ENCODE measurements at regions not wholly inside any gene's neighbourhood (a gene's known extent, or its start where the extent isn't known, plus 50 kb on each side); places are given as distances from the start of the nearest gene placed in this dataset.

GRCh38 chr7:138223402-138223879 lies 147.2 kb downstream of the AKR1D1 start:
- no peak overlapping the region for H2BK120ac ChIP-seq (ENCODE audit: low read depth, low read length)
- H3K14ac ChIP-seq (replicated peaks; ENCODE audit: low read depth, low read length), result no peak overlapping the region
- H3K79me1 ChIP-seq (ENCODE audit: low read depth in 1 of 2, low read length in 2 of 2), result no peaks in the 10 kb centered on the region
- H2AFZ ChIP-seq (replicated peaks; ENCODE audit: low read length, poor library complexity), result no peak overlapping the region
- ATAC-seq (ENCODE audit: low read depth), result no peak
- H3K4ac ChIP-seq (ENCODE audit: low read depth, low read length), result no peak overlapping the region
- no peak overlapping the region for H3K4me2 ChIP-seq (ENCODE audit: low read depth, low read length)
- no peaks in the 10 kb centered on the region for H3K4me1 ChIP-seq (ENCODE audit: control insufficient read depth, insufficient read depth, low read length)
- H2AK5ac ChIP-seq (ENCODE audit: low read depth, low read length), result no peak overlapping the region
- ChIA-PET CTCF (interaction anchor here (0.6 kb wide), 1 partner anchor 111 kb away, joined by 4 read pairs; no protein-coding TSS in a partner anchor), POLR2A (ENCODE audit: unreplicated experiment) (no interaction called here)
- no peaks in the 10 kb centered on the region for H3K27me3 ChIP-seq (ENCODE audit: control insufficient read depth, insufficient read depth, low read length)
- H2BK5ac ChIP-seq (ENCODE audit: low read depth, low read length, poor library complexity, severe bottlenecking), result no peak overlapping the region
- intact Hi-C loops (cut with micrococcal nuclease) (no loop called here), dilution Hi-C loops (cut with HindIII; ENCODE audit: low sequenced_read_pairs, unreplicated experiment) (no loop called here), in situ Hi-C loops (cut with MboI; ENCODE audit: low sequenced_read_pairs) (no loop called here)
- H2AK9ac ChIP-seq (replicated peaks; ENCODE audit: low read depth, low read length, poor library complexity), result no peak overlapping the region
- no peak overlapping the region for H4K8ac ChIP-seq (ENCODE audit: low read depth in 2 of 2, low read length in 2 of 2)
- H3K36me3 ChIP-seq (ENCODE audit: control insufficient read depth, insufficient read depth, low read length), result no peaks in the 10 kb centered on the region
- no peak overlapping the region for H4K91ac ChIP-seq (ENCODE audit: insufficient read depth, low read depth, low read length)
- H4K20me1 ChIP-seq (ENCODE audit: insufficient read depth, low read length), result no peaks in the 10 kb centered on the region
- peaks cover 16% of the 10 kb centered on the region for H3K9me3 ChIP-seq (ENCODE audit: control insufficient read depth, insufficient read depth, low read length)
- H3K27ac ChIP-seq (ENCODE audit: insufficient read depth, low read length), result no peak overlapping the region
- H4K5ac ChIP-seq (ENCODE audit: low read depth, low read length), result no peak overlapping the region
- no peak overlapping the region for H3K4me3 ChIP-seq (ENCODE audit: insufficient read depth, low read depth, low read length)
- H3K9me1 ChIP-seq (ENCODE audit: insufficient read depth, low read length), result no peaks in the 10 kb centered on the region
- TF ChIP-seq MAFK (IDR thresholded peaks at IDR 0.05; ENCODE audit: low read depth, low read length), result no peak
- no peak for TF ChIP-seq SMC3 (IDR thresholded peaks at IDR 0.05; ENCODE audit: low read depth, low read length)
- no peak for TF ChIP-seq FOS (IDR thresholded peaks at IDR 0.05; ENCODE audit: low read depth, low read length)
- TF ChIP-seq USF2 (IDR thresholded peaks at IDR 0.05; ENCODE audit: low read depth, low read length), result no peak
- H3K23ac ChIP-seq (ENCODE audit: low read depth, low read length), result no peak overlapping the region
- H3K9ac ChIP-seq (ENCODE audit: low read depth, low read length), result no peak overlapping the region
- H2BK15ac ChIP-seq (ENCODE audit: low read depth, low read length), result no peak overlapping the region
- H3K18ac ChIP-seq (ENCODE audit: low read depth, low read length), result no peak overlapping the region
- no peak overlapping the region for H3K56ac ChIP-seq (ENCODE audit: extremely low read depth, insufficient read depth, low read length)
- H2BK20ac ChIP-seq (ENCODE audit: low read depth, low read length), result no peak overlapping the region
- DNase-seq, result no peak
- WGBS, 2 experiments (ENCODE audit: extremely low coverage in 2 of 2, insufficient read length in 1 of 2), result no CpG with 5 or more reads among the region's 2 CpGs
- BruUV-seq (replicated peaks), result no TSS peak

Measured in IMR-90 (cell line).